Epithelial cell of esophagus (primary cell): ENCODE measurements at regions not wholly inside any gene's neighbourhood (a gene's known extent, or its start where the extent isn't known, plus 50 kb on each side); places are given as distances from the start of the nearest gene placed in this dataset.
A peak's percentile ranks its signal among the peaks of the same experiment; 100 is the strongest.
"Not testable (repeated sequence)": the region's sequence is repeated elsewhere in the genome, so short reads cannot be mapped to it uniquely, and the experiment has no call there.

ENCODE experiments used
- DNase-seq: peaks from one replicate; pipeline ENCODE4 v3.0.0; 2010; ENCODE audit warnings: low read depth
- H3K4me3 ChIP-seq: 2 replicates; pipeline ENCODE4 v1.5.1; 2011; ENCODE audit warnings: mild to moderate bottlenecking, low read length, control low read depth
- TF ChIP-seq, protein P1 (sequence below): IDR thresholded peaks from 2 replicates; pipeline ENCODE4 v1.5.1; 2011; ENCODE audit warnings: low read depth, mild to moderate bottlenecking, low read length, control low read depth, inconsistent platforms; ENCODE audit not compliant: insufficient read depth; ENCODE audit errors: missing control alignments

DNA sequence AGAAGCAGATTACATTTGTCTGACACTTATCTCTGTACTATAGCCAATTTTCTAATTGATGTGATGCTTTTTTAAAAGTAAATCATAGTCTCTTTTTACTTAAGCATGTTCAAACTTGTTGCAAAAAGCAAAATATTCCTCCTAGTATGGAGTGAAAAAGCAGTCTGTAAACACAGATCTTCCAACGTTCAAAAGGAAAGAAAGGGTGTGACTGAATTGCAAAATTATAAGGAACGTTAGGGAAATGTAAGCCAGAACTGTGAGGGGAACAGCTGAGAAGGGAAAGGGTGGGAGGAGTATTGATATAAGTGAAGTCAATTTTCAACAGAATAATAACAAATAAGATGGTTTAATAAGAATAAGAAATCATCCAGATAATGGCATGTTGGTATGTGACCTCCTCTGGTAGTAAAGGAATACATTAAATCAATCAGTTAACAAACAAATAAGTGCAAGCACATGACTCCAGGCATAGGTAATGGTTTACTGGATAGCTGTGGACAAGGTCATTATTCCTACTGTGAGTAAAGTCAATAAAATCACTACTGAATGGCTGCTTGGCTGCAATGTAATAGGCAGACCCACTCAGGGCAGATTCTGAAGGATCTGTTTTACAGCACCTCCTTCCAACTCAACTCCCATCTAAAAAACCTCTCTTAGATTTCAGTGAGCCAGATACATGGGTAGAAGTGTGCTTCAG lies 239.1 kb upstream of the NMUR2 start:
- H3K4me3 ChIP-seq: no peak overlapping the region
- DNase-seq: peak; percentile 46
- TF ChIP-seq, protein P1, sequence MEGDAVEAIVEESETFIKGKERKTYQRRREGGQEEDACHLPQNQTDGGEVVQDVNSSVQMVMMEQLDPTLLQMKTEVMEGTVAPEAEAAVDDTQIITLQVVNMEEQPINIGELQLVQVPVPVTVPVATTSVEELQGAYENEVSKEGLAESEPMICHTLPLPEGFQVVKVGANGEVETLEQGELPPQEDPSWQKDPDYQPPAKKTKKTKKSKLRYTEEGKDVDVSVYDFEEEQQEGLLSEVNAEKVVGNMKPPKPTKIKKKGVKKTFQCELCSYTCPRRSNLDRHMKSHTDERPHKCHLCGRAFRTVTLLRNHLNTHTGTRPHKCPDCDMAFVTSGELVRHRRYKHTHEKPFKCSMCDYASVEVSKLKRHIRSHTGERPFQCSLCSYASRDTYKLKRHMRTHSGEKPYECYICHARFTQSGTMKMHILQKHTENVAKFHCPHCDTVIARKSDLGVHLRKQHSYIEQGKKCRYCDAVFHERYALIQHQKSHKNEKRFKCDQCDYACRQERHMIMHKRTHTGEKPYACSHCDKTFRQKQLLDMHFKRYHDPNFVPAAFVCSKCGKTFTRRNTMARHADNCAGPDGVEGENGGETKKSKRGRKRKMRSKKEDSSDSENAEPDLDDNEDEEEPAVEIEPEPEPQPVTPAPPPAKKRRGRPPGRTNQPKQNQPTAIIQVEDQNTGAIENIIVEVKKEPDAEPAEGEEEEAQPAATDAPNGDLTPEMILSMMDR: no peak

DNA sequence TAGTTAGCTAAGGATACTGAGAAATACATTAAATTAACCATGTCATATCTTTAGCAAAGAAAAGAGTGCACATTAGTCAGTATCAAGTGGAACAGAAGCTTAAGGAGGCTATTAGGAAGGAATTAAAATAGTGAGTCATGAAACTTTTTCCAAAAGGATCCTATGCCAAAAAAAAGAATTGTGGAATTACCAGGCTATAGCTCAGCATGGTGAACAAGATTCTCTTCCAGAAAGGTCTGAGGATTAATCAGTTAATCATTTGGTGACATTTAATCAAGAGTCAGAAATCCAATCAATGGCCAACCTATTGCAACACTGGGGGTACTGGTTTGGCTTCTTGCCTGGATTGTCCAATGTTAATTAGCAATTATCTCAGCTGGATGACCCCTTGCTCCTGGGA lies 244.5 kb upstream of the NMUR2 start:
- DNase-seq: no peak
- TF ChIP-seq, protein P1: no peak
- no peak overlapping the region for H3K4me3 ChIP-seq

DNA sequence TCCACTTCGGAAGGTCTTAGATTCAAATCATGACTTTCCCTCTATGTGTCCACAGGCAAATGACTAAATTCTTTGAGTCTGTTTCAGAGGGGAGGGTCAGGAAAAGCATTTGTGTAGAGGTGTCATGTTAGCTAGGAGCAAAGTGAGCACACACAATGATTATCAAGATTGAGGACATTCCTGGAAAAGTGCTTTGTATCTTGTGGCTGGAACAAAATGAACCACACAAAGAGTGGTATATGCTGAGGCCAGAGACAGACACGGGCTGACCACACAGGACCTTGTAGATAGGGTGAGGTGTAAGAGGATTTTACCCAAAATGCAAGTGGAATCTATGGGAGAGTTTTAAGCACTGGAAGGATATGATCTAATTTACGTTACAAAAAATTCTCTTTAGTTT lies 245.3 kb upstream of the NMUR2 start:
- DNase-seq: no peak
- TF ChIP-seq, protein P1: no peak
- H3K4me3 ChIP-seq: no peak overlapping the region

DNA sequence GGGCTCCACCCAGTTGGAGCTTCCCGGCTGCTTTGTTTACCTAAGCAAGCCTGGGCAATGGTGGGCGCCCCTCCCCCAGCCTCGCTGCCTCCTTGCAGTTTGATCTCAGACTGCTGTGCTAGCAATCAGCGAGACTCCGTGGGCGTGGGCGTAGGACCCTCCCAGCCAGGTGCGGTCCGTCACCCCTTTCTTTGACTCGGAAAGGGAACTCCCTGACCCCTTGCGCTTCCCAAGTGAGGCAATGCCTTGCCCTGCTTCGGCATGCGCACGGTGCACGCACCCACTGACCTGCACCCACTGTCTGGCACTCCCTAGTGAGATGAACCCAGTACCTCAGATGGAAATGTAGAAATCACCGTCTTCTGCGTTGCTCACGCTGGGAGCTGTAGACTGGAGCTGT lies 254.4 kb upstream of the NMUR2 start:
- H3K4me3 ChIP-seq: not testable (repeated sequence)
- peak; percentile 75 for DNase-seq

DNA sequence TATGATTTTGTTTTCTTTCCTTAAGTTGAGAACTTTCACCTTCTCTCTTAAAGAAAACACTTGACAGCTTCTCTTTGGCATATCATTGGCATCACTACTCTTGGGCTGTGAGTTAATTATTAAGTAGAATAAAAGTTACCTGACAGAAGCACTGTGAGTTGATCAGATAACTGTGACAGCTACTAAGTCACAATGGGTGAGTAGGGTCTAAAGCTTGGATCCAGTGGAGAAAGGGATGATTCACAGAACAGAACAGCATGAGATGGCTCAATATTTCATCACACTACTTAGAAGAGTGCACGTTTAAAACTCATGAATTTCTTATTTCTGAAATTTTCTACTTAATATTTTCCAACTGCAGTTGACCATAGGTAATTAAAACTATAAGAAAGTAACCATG lies 268.5 kb upstream of the NMUR2 start:
- no peak overlapping the region for H3K4me3 ChIP-seq
- peak; percentile 59 for DNase-seq
- TF ChIP-seq, protein P1: no peak

DNA sequence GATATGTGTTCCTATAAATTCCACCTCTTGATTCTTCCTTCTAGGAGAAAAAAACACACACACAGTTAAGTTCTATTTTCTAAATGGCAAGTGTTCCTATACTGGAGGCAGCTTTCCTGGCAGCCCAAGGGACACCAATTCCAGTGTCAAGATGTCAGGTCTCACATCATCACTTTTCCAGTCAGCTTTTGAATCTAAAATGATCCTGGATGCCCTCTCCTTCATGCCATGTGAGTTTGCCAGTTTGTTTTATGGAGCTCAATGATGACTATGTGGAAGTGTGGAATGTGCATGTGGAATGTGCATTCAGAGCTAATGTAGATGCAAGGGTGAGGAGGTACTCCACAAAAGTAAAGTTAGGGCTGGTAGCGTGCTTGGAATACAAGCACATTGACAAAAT lies 269.3 kb upstream of the NMUR2 start:
- DNase-seq: no peak
- H3K4me3 ChIP-seq: no peak overlapping the region
- TF ChIP-seq, protein P1: no peak

DNA sequence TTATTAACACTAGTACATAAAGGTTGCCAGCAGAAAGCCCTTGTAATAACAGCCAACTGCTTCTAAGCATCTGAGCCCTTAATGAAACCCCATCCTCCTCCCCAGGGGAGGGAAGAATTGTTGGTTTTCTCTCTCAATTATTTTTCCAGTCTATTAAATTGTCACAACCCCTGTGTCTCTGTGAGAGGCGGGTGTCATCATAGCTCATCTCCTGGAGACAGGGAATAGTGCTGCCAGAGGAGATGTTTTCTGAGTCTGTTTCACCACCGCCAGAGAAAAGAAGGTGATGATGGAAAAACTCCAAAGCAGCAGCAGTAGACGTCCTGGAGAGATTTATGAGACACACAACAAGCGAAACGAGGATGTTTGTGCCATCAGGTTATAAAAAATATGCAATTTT lies 271.1 kb upstream of the NMUR2 start:
- TF ChIP-seq, protein P1: no peak
- no peak overlapping the region for H3K4me3 ChIP-seq
- no peak for DNase-seq

DNA sequence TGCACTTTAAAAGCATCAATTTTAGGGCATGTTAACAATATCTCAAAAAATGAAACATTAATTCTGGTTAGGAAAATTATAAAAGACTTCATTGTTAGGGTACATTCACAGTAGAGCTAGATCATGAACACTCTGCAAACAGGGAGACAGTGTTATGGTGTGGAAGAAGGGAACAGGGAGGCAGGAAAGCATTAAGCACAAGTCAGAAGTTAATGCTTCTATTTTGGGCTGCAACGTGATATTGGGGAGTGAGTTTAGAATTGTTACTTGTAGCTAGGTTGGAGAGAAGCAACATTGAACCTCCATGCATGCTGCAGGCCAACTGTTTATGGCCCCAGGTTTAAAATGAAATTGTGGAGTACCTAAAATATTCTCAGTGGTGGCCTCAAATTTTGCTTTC lies 278.1 kb upstream of the NMUR2 start:
- TF ChIP-seq, protein P1: no peak
- DNase-seq: no peak
- no peak overlapping the region for H3K4me3 ChIP-seq
